Activated gamma-delta T cell treated with Interleukin-2 at 50 U/mL for 16 hours (primary cell): ENCODE measurements at regions not wholly inside any gene's neighbourhood (a gene's known extent, or its start where the extent isn't known, plus 50 kb on each side); places are given as distances from the start of the nearest gene placed in this dataset.

Experiments
- DNase-seq: peaks from one replicate; pipeline ENCODE4 v3.0.0-alpha.2; 2020

DNA sequence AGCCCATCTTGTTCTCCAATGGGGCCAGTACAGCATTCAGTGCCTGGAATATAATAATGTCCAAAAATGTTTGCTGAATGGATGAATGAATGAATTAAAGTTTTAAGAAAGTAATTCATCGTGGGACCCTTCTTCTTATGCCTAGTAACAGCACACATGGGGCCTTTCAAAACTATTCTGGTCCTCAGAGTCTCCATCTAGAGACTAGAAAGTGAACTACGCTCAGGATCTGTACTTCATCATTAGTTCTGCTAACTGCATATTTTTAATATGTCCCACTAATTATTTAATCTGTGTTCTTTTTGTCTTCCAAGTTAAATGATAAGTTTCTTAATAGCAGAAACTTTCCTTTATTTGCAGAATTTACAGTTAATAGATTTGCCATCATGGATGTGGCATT, 172.5 kb downstream of the SMAD2 start:
- no peak for DNase-seq

DNA sequence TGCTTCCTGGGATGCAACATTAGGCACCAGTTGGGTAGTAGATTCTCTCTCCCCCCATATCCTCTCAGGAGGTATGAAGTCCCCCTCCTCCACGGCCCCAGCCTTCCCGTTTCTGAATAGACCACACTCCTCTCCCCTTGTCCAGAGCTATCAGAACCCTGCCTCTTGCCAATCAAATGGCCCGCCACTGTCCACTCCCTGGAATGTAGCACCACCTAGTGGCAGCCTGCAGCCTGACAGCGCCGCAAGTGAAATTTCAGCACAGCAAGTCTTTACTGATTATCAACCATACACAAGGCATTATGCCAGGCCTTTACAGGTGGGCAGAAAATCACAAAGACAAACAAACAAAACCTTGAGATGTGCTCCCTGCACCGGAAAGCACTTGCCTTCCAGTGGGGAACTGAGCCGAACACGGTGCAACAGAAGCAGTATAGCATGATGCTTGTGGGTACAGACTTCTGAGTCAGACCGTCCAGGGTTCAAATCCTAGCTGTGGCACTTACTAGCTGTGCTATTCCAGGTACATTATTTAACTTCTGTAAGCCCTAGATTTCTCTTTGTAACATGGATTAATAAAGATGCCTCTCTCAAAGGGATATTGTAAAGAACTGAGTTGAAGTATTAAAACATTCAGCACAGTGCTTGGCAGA, 174.0 kb downstream of the SMAD2 start:
- peak; percentile 46 for DNase-seq

DNA sequence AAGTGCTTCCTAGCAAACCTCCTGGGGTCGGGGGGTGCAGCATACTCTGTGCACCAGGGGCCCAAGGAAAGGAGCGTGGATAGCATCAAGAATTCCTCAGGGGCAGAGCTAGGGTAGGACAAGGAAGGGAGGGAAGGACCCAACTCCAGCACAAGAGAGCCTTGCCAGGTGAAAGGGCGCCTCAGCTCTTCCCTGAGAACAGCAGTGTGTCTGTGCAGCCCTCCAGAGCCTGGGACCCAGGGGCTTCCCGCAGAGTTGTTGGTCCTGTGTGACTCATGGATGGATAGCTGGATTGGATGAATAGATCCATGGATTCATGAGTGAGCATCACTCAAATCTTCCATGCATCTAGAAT, 175.4 kb downstream of the SMAD2 start:
- no peak for DNase-seq

DNA sequence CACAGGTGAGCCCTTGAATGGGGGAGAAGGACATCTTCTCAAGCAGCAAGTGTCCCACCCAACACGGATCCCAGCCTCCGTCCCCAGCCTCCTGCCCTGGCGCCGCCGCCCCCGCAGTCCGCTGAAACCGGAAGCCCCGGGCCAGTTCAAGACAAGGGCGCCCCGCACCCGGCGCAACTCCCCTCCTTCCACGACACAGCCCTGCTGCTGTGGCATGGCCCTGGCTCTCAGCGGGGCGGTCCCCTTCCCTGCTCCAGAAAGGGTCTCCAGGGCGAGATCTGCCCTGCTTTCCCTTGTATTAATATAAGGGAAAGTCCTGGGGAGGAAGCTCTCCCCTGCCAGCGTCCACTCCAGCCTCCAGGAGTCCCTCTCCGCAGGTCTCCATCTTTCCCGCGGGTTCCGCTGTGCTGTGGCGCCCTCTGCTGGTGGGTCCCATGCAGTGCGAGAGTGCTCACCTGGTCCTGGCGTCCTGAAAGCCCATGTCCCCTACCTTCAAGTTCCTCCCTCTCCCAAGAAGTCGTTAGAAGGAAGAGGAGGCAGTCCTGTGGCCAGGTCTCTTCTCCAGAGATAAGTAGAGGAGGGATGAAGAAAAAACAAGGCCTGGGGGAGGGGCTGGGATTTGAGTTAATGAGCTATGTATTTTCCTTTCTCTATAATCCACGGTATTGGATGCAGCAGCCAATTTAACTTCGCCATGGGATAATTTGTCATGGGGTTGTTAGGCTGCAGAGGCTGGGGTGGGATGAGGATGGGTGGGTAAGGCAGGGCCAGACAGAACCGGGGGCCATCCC, 176.0 kb downstream of the SMAD2 start:
- DNase-seq: peak; percentile 33

DNA sequence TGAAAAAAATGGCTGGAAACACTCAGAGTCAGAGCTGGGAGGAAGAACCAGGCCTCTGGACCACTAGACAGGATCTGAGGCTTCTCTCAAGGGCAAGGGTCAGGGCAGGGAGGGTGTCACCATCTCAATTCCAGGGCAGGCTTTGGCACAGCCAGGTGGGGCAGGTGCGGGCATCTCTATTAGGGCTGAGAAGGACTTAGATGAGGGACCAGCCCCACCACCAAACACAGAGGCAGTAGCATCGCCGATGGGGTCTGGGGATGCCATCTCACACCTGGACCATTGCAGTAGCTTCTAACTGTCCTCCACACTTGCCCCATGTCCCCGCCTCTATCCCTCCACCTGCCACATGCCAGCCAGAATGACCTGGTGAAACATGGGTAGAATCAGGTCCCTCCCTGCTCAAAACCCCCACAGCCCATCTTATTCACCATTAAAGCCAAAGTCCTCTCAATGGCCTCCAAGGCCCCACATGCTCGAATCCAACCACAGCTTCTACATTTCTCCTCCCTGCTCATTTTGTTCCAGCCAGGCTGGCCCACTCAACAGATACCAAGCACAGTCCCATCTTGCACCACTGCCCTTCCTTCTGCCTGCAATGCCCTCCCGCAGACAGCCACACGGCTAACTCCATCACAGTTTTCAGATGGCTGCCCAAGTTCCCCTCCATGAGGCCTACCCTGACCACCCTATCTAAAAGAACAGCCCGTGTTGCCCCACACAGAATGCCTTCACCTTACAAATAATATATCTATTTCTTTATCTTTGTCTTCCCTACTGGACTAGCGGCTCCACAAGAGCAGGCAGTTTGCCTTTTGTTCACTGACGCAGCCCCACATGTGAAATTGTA, 177.4 kb downstream of the SMAD2 start:
- no peak for DNase-seq

DNA sequence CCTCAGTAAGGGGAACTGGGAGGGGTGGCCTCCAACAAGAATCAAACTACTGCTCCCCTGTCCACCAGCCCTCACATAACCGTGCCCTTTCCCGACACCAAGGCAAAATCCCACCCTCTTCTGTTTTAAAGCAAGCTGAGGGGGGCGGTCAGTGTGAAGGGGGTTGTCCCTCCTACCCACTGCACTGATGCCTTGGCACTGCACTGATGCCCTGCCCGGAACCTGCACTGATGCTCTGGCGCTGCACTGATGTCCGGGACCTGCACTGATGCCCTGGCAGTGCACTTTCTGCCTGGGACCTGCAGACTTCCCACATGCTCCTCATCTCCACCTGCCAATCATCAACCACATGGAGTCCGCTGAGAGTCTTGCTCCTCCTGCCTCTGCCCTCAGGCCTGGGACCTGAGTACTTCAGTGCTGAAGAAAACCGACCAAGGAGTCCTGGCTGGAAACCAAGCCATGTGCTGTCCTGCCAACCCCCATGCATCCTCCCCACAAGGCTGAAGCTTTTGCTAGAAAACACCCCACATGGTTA, 179.5 kb downstream of the SMAD2 start:
- DNase-seq: no peak

DNA sequence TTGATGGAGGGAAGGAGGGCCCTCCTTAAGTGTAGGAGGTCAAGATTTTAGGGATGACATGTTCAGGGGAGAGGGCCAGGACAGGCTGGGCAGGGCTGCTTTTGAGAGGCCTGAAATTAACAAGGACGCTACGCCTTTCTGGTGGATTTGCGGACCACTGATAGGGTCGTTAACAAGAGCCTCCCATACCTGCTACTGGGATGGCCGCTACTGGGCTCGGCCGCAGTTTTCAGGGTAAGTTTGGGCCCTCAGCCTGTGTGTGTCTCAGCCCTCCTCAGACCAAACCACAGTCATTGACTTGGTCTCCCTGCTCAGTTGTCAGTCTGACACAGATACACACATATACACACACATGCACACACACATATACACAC, 180.9 kb downstream of the SMAD2 start:
- DNase-seq: no peak

DNA sequence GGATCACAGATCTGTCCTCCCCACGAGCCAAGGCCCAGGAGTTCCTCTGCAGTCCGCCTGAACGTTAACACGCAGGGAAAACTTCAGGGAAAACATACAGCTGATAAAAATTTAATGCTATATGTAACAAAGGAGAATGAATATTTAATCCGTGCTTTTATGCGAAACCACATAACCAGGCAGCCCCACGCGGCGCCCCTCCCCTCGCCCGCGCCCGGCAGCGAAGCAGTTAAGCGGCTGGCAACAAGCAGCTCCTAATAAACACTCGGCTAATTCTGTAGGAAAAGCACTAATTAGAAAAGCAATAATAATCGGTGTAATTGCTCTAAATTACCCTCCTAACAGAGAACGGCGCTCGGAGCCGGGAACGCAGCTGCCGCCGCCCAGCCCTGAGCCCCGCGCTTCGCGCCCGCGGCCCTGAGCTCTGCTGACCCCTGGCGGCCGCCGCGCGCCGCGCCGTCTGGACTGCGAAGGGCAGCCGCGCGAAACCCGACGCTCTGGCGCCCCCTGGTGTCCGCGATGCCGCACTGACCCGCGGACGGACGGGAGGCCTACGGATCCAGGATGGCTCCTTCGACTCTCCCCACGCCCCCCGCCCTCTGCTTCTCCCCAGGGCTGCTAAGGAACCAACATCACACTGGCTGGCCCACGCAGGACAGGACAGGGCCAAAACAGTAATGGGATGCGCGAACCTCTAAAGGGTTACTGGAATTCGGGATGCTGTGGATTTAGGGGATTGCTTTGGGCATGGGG, 181.4 kb downstream of the SMAD2 start:
- DNase-seq: peak; percentile 78

DNA sequence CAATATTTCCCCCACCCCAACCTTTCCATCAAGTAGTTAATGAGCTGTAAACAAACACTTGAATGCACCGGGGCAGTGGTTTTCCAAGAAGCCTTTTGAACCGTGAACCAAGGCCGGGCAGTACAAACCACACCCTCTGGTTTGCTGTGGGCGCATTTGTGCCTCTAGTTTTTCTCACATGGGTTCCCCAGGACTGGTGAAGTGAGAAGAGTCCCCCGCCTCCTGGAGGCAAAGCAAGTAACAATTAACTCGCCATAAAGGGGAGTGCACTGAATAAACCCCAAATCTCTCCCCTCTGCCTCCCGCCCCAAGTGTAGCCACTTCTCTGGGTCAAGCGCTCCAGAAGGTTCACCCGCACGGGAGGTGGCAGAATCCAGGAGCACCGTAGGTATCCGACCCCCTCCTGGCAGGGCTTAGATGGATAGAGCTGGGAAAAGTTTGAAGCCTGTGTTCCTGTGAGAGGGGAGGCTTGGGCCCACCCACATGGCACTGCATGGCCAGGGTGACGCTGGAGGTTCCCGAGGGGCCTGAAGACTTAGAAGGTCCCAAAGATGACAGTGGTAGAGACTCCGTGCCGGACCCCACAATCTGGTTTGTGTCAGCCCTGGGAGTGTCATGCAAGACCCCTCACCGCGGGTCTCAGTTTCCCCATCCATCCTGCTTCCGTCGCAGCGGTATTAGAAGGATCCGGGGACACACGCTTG, 182.2 kb downstream of the SMAD2 start:
- no peak for DNase-seq

DNA sequence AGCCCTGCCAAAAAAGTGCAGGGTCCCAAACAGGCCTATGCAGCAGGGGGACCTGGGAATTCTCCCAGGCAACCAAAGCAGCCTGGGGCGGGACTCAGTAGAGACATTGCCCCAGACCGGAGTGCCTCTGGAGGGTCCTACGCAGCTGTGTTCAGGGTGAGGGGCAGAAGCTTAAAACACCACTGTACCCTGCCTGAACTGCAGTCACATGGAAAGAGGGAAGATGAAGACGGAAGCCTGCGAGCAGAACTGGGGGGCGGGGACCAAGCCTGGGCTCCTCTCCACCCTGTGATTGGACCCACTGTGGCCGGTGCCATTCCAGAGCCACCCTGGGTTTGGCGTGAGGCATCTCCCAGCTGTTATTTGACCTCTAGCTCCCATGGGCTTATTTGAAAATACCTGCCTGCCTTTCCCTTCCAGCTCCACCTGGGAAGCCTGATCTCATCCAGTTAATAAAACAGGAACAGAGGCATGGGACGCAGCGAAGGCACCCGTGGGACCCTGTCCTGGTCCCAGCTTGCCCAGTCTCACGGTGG, 183.1 kb downstream of the SMAD2 start:
- DNase-seq: no peak

DNA sequence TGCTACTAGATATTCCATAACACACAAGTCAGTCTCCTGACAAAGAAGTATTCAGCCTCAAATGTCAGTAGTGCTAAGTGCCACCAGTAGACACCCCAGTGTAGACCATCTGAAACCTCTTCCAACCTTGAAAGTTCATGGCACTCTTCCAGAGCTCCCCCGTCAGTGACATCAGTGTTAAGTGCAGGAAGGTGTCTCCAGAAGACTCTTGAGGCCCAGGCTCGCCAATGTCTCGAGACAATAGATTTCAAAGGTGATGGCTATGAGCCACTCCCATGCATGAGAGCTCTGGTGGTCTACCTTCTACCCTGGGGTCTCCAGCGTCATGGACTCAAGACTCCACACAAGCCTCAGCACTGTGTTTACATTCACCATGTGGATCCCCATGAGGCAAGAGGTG, 183.8 kb downstream of the SMAD2 start:
- no peak for DNase-seq

DNA sequence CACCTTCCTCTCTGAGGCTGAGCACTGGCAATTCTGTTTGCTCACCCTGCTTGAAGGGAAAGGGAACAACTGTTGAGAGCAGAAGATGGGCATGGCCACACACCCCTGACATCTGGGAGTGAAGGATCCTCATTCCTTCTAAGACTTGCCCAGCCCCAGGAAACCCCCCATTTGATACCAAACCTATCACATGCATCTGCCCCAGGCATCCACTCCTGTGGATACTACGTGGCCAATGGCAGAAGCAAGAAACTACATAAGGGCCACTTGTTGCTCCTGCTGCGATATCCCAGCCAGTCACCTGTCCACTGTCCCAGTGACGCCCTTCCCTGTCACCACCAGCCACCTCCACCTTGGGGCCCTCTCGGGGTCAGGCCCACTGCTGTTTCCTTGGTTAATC, 185.2 kb downstream of the SMAD2 start:
- no peak for DNase-seq

DNA sequence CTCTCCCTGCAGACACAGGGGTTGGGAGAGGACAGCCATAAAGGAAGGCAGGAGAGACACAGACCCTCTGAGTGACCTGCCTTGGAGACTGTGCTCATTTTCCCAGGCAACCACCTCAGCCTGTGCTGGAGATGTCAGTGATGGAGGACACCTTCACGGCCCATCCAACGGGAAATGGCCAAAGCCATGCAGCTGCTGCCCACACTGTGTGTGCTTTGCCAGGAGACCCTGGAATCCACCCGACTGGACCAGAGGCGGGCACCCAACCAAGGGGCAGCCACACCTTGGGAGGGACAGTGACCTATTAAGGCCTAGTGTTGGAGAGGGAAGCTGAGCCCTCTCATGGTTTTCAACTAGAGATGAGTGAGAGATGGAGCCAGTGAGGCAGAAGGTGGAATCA, 192.5 kb downstream of the SMAD2 start:
- no peak for DNase-seq

DNA sequence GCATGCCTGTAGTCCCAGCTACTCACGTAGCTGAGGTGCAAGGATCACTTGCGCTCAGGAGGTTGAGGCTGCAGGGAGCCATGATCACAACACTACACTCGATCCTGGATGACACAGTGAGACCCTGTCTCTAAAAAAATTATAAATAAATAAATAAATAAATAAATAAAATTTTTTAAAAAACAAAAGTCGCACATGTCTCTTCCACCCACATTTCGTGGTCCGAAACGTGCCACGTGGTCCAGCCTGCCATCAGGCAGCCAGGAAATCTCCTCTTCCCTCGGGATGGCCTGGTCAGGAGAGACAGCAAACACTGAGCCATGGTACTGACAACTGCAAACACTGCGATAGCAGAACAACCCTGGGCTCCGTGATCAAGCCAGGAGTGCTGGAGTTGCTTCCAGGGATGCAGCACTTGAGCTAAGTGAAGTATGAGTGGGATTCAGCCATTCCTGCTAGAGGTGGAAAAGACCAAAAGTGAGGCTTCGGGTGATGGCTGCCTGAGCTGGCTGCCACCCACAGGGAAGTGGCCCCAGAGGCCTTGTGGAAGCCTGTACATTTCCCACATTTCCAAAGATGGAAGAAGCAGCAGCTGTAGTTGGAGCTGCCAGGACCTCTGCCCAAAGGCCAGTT, 193.1 kb downstream of the SMAD2 start:
- DNase-seq: no peak

DNA sequence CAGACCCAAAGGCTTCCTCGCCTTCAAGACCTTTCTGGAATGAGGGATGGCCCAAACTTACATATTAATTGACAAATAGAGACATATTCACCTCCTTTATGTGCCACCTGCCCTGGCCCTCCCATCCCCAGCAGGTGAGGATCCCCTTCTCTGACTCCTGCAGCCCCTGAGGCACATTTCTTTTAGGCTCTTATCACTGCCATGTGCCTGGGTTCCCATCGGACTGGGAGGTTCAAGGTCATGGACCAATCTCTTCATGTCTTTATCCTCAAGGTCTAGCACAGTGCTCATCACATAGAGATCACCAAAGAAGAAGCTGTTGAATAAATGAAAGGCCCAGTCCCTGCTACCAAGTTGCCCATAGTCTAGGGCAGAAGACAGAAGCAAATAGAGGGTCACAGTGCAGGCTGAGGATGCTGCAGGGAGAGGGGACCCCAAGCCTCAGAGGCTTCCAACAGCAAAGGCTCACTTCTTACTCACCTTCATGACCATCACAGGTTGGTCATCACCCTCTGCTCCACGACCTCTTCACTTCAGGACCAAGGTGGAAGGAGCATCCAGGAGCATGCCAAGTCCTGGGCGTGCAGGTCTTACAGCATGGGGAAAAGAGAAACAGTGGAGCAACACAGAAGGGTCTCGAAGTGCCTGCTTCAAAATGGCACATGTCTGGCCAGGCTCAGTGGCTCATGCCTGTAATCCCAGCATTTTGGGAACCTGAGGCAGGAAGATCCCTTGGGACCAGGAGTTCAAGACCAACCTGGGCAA, 193.9 kb downstream of the SMAD2 start:
- DNase-seq: no peak

DNA sequence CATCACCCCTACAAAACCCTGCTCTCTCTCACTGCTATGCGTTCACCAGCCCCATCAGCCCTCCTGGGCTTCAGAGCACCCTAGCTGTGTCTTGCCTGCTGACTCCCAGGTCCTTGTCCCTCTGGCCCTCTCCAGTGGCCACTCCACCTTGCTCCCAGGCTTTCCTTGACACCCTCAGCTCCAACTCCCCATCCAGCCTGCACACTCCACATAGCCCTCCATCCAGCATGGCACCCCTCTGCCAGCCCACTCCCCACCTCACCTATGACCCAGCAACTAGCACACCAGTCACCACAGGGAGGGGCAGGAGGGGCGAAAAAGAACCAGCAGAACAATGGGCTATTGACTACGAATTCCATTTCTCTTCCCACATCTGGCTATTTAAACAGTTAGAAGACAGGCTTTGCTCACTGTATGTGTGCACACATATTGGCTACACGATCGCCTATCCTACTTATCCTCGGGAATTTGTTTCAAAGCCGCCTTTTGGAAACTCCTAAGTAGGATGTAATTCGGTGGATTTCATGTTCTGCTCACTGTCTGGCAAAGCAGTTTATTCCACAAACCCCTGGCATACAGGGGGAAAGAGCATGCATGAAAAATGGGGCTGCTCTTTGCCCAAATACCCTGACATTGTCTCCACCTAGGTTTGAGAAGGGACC, 195.3 kb downstream of the SMAD2 start:
- no peak for DNase-seq

DNA sequence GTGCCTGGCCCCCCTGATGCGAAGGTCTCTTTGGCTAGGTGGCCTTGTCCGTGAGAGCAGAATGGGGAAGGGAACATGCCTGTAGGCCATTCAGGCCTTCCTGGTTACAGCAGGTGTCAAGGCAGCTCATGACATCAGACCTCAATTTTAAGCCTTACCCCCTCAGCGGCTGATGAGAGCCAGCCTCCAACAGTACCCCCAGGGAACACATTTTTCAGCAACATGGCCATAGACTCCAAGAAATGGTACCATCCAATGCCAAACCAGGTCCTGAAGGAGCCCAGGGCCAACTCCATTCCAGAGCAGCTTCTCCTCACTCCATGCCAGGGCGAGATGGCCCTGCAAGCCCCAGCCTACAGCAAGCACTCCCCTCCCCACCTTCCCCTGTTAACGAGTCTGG, 199.2 kb downstream of the SMAD2 start:
- DNase-seq: no peak

DNA sequence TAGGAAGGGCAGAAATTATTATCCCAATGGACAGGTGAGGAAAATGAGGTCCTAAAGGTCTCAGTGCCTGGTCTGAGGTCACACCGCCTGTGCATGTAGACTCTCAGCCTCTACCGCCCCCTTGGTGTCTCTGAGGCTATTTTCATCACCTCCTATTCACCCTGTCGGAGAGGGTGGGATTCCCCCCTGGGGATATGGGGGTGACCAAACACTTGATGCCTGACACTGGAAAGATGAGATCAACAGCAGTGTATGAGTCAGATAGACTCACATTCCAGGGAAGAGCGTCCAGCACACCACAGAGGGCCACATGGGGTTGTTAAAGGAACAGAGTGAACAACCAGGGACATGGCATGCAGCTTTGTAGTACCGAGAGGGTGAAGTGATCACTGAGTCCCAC, 199.7 kb downstream of the SMAD2 start:
- no peak for DNase-seq

DNA sequence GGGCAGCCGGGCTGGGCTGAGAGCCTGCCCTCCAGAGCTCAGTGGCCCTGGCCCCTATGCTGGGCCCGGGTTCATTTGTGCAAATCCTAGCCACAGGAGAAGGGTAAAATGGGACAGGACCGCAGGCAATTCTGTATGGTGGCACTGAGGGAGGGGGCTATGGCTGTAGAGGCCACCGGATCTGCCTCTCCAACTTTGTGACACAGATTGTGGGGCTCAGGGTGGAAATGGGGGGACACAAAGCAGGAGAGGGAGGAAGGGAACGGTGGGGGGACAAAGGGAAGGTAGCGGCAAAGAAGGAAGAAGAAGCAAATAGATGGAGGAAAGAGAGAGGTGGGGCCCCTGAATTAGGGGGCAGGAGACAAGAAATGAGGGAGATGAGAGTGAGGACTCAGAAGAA, 201.1 kb downstream of the SMAD2 start:
- no peak for DNase-seq

DNA sequence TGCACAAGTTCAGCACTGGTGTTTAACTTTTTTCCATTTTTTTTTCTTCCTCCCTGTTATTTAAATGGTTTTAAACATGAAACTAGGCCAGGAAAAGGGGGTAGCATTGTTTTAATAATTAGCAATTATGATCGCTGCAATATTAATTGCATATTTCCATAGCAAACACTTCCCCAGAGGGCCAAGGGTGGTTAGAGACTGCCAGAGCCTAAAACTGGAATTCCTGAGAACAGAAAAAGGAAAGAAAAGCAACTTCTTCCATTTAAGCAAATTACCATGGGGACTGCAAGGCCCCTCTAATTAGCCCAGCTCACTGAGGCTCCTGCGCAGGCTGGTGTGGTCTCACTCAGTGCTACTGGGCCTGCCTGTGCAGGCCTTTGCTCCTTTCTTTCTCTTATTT, 201.5 kb downstream of the SMAD2 start:
- no peak for DNase-seq
